ENCODE measurements at regions not wholly inside any gene's neighbourhood (a gene's known extent, or its start where the extent isn't known, plus 50 kb on each side); places are given as distances from the start of the nearest gene placed in this dataset.

GRCh38 chr15:53397041-53397616 lies 362.3 kb downstream of the WDR72 start:
- no peak for DNase-seq

- DNase-seq: no peak
Observed at GRCh38 chr15:53395871-53396270, 363.6 kb downstream of the WDR72 start.

GRCh38 chr15:53390549-53390948 lies 368.9 kb downstream of the WDR72 start:
- DNase-seq: no peak

- no peak for DNase-seq
Observed at GRCh38 chr15:53389271-53390037, 370.0 kb downstream of the WDR72 start.

DNA sequence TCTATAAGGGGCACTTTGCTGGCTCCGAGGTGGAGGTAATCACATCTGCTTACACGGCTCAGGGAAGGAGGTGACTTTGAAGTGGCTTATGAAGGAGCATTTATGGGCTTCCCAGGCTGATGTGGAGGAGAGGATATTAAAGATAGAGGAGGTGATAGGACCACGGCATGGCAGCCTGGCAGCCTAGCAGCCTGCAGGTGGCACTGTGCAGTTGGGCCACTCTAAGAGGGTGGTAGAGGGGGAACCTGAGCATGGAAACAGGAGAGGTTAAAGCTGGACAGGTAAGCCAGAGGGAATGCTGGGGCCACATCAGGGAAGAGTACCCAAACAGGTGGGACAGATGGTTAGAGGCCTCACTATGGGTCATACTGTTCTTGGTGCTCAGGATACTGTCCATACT lies 375.0 kb downstream of the WDR72 start:
- no peak for DNase-seq

- DNase-seq: no peak
Observed at GRCh38 chr15:53378096-53378800, 381.2 kb downstream of the WDR72 start.

GRCh38 chr15:53367740-53368139 lies 391.7 kb downstream of the WDR72 start:
- DNase-seq: no peak

- no peak for DNase-seq
Observed at GRCh38 chr15:53360881-53361280, 398.6 kb downstream of the WDR72 start.

DNA sequence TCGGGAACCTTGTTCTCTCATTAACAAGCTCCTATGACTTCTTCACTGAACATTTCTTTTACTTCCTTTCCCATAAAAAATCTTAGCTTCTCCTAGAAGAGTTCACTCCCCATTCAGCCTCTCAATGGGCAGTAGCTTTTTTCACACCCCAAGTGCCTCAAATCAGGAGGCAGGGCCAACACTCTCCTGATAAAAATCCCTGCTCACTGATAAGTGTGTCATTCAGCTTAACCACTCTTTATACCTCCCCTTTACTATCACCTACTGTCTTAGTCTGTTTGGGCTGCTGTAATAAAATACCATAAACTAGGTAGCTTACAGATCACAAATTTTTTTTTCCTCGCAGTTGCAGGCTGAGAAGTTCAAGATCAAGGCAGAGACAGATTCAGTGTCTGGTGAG lies 400.4 kb downstream of the WDR72 start:
- no peak for DNase-seq

GRCh38 chr15:53354874-53355273 lies 404.6 kb downstream of the WDR72 start:
- no peak for DNase-seq

- no peak for DNase-seq
Observed at GRCh38 chr15:53351373-53351772, 408.1 kb downstream of the WDR72 start.

GRCh38 chr15:53346583-53346982 lies 412.9 kb downstream of the WDR72 start:
- DNase-seq: no peak

DNA sequence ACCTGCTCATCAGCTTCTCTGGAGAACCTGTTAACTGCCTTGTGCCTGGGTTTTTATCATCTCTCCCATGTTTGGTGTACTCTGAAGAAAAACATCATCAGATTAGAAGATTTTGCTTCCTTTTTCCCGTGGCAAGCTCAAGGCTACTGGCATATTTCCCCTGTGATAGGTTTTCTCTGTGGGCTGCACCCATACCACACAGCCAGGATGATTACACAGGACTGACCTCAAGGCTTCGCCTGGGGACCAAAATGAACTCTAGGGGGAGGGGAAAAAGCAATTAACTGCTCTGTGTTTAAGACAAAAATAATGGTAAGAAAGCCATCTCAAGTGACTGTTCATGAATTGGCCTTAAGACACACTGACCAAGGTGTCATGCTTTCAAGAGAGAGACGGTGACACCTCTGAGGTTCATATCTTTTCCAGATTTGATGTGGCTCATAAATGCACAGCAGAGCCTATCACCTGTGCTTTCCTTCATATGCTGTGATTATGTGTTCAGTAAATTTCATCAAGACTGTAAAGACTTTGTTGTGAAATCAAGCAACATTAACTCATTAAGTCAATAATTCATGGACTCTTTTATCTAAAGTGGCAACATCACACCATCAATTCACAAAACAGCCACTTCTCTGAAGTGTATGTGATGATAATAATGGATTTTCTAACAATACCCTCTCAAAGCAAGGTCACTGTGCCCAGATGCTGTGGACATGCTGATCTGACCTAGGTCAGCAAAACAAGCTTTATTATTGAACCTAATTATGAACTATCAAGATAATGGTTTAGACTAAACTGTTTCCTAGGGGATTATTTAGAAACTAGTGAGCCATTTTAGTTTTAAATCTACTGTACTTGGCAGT lies 427.9 kb downstream of the WDR72 start:
- no peak for DNase-seq

DNA sequence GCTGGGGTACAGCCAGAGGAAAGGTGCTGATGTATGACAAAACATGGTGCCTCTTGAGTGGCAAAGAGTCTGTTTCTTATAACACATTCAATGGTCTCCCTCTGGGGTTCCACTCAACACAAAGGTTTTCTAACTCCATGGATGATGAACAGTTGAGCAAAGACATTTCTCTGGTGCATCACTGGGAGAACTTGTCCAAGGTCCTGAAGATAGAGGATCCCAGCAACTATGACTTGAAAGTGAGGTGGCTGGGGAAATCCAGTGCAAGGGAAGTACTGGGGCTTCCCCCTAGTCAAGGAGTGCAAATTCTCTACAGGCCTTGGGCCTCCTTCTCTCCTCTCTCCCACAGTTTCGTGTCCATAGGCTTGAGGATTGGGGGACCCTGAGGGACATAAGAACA lies 431.1 kb downstream of the WDR72 start:
- no peak for DNase-seq

GRCh38 chr15:53324061-53324460 lies 435.4 kb downstream of the WDR72 start:
- DNase-seq: no peak

- no peak for DNase-seq
Observed at GRCh38 chr15:53323191-53323590, 436.3 kb downstream of the WDR72 start.

DNA sequence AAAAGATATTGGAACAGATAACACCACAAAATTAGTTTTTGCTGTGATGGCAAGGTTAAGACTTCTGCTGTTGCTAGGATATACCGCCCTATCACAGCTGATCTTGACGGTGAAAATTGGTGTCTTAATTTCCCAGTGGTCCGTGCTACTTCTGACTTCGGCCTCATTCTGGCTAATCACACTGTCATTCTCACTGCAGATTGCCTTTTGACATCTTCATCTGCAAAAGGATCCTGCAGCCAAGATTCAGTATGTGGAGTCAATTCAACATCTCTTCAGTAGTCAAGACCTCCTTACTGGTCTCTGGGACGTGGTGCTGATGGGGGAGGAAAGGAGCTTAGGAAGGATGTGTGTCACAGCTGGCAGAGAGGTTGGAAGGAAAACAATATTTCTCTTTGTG lies 438.6 kb downstream of the WDR72 start:
- no peak for DNase-seq

GRCh38 chr15:53312707-53313106 lies 446.8 kb downstream of the WDR72 start:
- no peak for DNase-seq

DNA sequence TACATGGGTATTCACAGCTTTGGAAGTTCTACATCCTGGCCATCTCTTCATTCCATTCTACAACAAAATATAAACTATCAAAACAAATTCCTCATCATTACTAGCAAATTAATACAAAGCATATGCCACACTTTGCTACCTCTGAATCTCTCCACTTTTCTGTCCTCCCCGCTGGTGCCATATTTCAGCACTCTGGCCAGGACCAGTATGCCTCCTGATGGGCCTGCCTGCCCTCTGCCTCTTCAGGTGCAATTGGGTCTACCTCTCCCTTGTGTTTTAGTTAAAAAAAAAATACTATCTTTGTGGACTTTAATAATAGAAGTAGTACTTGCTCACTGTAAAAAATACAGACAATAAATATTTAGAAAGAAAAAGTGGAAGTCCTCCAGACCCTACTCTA lies 448.8 kb downstream of the WDR72 start:
- no peak for DNase-seq

DNA sequence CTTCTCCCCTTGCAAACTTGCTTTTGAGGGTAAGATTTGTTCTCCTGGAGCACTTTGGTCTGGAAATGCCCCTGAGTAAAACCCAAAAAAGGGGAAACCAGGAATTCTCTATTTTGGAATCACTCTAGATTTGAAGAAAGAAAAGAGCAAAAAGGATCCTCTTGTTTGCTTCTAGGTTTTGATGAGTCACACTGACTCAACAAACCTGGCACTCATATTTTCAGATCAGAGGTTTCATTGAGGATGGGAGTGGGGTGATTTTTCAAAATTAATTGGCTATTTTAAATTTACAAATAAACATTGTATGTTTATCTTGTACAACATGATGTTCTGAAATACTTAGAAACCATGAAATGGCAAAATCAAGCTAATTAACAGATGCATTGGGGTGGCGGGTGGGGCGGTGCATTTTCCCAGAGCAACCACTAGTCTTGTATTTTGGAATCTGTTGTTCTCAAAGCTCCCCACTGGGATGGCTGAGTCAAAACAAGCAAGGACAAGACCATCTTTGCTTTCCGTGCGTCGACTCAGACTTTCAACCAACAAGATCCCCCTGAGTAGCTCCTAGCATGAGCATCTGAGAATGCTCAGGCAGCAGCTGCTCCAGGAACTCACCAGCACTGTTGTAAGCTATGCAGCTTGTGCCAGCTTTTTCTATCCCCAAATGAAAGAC lies 451.4 kb downstream of the WDR72 start:
- DNase-seq: no peak

GRCh38 chr15:53305554-53305953 lies 453.9 kb downstream of the WDR72 start:
- DNase-seq: no peak

GRCh38 chr15:53305101-53305500 lies 454.4 kb downstream of the WDR72 start:
- DNase-seq: no peak

DNA sequence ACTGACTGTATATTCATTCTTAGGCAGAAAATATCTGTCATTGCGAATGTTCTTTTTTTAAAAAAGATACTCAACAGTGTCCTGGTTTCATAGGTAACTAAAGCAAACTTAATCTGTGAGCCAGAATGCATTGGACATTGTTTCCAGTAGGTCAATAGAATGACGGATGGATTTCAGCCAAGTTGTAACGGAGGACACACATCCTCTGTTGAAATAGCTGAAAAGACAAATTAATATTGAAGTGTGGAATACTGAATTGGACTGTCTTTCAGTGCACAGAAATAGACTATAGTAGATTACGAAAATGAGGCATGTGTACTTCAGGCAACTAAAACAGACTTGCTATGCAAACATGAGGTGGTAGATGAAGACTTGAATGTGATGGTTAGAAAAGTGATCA lies 461.6 kb downstream of the WDR72 start:
- no peak for DNase-seq
